ENCODE measurements at regions not wholly inside any gene's neighbourhood (a gene's known extent, or its start where the extent isn't known, plus 50 kb on each side); places are given as distances from the start of the nearest gene placed in this dataset.

DNA sequence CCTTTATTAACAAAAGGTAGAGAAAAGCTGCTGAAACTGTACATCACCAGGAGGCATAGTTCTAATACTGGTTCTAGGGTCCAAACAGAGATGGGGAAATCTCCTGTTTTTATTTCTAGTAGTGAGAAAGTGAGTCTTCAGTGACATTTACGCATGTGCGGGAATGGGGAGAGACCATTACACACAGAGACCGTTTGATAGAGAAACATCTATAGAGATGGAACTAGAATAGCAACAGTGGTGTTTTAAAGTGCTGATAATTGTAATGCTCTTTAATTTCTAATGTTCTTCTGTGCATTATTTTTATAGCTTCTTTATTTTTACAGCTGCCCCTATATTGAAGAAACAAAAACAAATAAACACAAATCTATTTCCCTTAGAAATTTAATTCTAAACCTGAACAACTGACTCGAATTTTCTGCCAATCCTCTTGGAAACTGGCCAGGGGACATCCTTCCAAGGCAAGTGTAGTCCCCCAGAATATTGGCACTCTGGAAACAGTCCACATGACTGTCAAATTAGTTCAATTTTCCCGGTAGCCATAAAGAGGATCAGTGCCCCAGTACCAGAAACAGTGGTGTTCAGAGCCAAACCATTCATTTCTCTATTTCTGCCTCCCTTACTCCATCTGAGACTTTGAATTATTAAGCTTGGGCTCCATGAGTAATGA is 260.9 kb downstream of the ICOS start:
- no peaks in the 10 kb centered on the region for H3K36me3 Mint-ChIP-seq (ENCODE audit: low read depth)
- H3K27ac ChIP-seq (ENCODE audit: low read depth) = no peak overlapping the region
- no peaks in the 10 kb centered on the region for H3K36me3 ChIP-seq (ENCODE audit: insufficient read depth)
- no peaks in the 10 kb centered on the region for H3K79me2 ChIP-seq (replicated peaks; ENCODE audit: insufficient read depth)
- H3K9me3 Mint-ChIP-seq = no peaks in the 10 kb centered on the region
- ATAC-seq = no peak
- peaks cover 5% of the 10 kb centered on the region; the same call in 1 of the 2 replicates for H3K9me2 ChIP-seq (ENCODE audit: insufficient read depth)
- no peaks in the 10 kb centered on the region for H3K27me3 ChIP-seq (ENCODE audit: insufficient read depth)
- H3F3A ChIP-seq (replicated peaks; ENCODE audit: low read depth) = no peaks in the 10 kb centered on the region
- H3K27me3 Mint-ChIP-seq (ENCODE audit: insufficient read depth, low read depth, poor library complexity) = peaks cover 8% of the 10 kb centered on the region
- no peak for DNase-seq (ENCODE audit: low spot score)
- H3K4me3 Mint-ChIP-seq = no peak overlapping the region
- H4K20me1 ChIP-seq (replicated peaks; ENCODE audit: insufficient read depth) = no peaks in the 10 kb centered on the region
- H3K4me1 ChIP-seq (ENCODE audit: insufficient read depth) = no peaks in the 10 kb centered on the region
- no peak overlapping the region for H2AFZ ChIP-seq
- H3K27ac Mint-ChIP-seq = no peak overlapping the region
- TF ChIP-seq EZH2 (IDR thresholded peaks at IDR 0.05; ENCODE audit: low read depth, unreplicated experiment) (no peak), ZNF114 (CRISPR knock-in tag; IDR thresholded peaks at IDR 0.05) (no peak), JUNB (IDR thresholded peaks at IDR 0.05; ENCODE audit: unreplicated experiment) (no peak)
- TF ChIP-seq, protein P1, sequence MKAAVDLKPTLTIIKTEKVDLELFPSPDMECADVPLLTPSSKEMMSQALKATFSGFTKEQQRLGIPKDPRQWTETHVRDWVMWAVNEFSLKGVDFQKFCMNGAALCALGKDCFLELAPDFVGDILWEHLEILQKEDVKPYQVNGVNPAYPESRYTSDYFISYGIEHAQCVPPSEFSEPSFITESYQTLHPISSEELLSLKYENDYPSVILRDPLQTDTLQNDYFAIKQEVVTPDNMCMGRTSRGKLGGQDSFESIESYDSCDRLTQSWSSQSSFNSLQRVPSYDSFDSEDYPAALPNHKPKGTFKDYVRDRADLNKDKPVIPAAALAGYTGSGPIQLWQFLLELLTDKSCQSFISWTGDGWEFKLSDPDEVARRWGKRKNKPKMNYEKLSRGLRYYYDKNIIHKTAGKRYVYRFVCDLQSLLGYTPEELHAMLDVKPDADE (IDR thresholded peaks at IDR 0.05) = no peak
- H3K4me2 ChIP-seq = no peak overlapping the region
- no peaks in the 10 kb centered on the region for H3K4me1 Mint-ChIP-seq
- H3K4me3 ChIP-seq = no peak overlapping the region

DNA sequence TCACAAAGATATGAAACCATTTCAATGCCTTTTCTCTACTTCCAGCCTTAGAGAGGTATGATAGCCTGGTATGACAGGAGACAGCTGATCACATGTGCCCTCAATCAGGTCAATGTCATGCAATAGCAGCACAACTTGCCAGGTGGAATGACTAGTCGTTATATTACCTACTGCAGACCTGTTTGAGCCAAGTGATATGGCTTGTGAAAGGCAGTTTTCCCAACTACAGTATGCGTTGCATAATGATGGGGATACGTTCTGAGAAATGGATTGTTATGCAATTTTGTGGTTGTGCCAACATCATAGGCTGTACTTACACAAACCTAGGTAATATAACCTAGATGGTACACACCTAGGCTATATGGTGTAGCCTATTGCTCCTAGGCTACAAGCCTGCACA is 262.8 kb downstream of the ICOS start:
- Mint-ChIP-seq H3K27me3 (ENCODE audit: insufficient read depth, low read depth, poor library complexity) (peaks cover 6% of the 10 kb centered on the region), H3K9me3 (no peaks in the 10 kb centered on the region), H3K27ac (no peak overlapping the region), H3K36me3 (ENCODE audit: low read depth) (no peaks in the 10 kb centered on the region), H3K4me3 (no peak overlapping the region), H3K4me1 (peaks cover 5% of the 10 kb centered on the region)
- Histone ChIP-seq H3K27ac (ENCODE audit: low read depth) (no peak overlapping the region), H4K20me1 (replicated peaks; ENCODE audit: insufficient read depth) (no peaks in the 10 kb centered on the region), H3F3A (replicated peaks; ENCODE audit: low read depth) (no peaks in the 10 kb centered on the region), H3K79me2 (replicated peaks; ENCODE audit: insufficient read depth) (no peaks in the 10 kb centered on the region), H3K9me2 (ENCODE audit: insufficient read depth) (no peaks in the 10 kb centered on the region; the same call in 1 of the 2 replicates), H3K4me3 (no peak overlapping the region), H3K4me1 (ENCODE audit: insufficient read depth) (0 out of 2 replicates have a peak, but pooled peaks cover 2% of the 10 kb centered on the region), H3K27me3 (ENCODE audit: insufficient read depth) (peaks cover 3% of the 10 kb centered on the region; the same call in 1 of the 2 replicates), H3K36me3 (ENCODE audit: insufficient read depth) (no peaks in the 10 kb centered on the region), H3K4me2 (no peak overlapping the region), H2AFZ (no peak overlapping the region)
- TF ChIP-seq ZNF331 (CRISPR knock-in tag; IDR thresholded peaks at IDR 0.05; ENCODE audit: low read depth) (no peak), ZNF114 (CRISPR knock-in tag; IDR thresholded peaks at IDR 0.05) (no peak), JUNB (IDR thresholded peaks at IDR 0.05; ENCODE audit: unreplicated experiment) (no peak), STAT1 (IDR thresholded peaks at IDR 0.05; ENCODE audit: unreplicated experiment) (no peak), POLR2AphosphoS5 (IDR thresholded peaks at IDR 0.05; ENCODE audit: low read depth) (no peak), EZH2 (IDR thresholded peaks at IDR 0.05; ENCODE audit: low read depth, unreplicated experiment) (no peak), NANOG (IDR thresholded peaks at IDR 0.05; ENCODE audit: borderline replicate concordance) (no peak)
- TF ChIP-seq, protein P2, sequence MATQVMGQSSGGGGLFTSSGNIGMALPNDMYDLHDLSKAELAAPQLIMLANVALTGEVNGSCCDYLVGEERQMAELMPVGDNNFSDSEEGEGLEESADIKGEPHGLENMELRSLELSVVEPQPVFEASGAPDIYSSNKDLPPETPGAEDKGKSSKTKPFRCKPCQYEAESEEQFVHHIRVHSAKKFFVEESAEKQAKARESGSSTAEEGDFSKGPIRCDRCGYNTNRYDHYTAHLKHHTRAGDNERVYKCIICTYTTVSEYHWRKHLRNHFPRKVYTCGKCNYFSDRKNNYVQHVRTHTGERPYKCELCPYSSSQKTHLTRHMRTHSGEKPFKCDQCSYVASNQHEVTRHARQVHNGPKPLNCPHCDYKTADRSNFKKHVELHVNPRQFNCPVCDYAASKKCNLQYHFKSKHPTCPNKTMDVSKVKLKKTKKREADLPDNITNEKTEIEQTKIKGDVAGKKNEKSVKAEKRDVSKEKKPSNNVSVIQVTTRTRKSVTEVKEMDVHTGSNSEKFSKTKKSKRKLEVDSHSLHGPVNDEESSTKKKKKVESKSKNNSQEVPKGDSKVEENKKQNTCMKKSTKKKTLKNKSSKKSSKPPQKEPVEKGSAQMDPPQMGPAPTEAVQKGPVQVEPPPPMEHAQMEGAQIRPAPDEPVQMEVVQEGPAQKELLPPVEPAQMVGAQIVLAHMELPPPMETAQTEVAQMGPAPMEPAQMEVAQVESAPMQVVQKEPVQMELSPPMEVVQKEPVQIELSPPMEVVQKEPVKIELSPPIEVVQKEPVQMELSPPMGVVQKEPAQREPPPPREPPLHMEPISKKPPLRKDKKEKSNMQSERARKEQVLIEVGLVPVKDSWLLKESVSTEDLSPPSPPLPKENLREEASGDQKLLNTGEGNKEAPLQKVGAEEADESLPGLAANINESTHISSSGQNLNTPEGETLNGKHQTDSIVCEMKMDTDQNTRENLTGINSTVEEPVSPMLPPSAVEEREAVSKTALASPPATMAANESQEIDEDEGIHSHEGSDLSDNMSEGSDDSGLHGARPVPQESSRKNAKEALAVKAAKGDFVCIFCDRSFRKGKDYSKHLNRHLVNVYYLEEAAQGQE (IDR thresholded peaks at IDR 0.05; ENCODE audit: unreplicated experiment) = no peak
- TF ChIP-seq, protein P1 (IDR thresholded peaks at IDR 0.05) = no peak
- TF ChIP-seq, protein P3, sequence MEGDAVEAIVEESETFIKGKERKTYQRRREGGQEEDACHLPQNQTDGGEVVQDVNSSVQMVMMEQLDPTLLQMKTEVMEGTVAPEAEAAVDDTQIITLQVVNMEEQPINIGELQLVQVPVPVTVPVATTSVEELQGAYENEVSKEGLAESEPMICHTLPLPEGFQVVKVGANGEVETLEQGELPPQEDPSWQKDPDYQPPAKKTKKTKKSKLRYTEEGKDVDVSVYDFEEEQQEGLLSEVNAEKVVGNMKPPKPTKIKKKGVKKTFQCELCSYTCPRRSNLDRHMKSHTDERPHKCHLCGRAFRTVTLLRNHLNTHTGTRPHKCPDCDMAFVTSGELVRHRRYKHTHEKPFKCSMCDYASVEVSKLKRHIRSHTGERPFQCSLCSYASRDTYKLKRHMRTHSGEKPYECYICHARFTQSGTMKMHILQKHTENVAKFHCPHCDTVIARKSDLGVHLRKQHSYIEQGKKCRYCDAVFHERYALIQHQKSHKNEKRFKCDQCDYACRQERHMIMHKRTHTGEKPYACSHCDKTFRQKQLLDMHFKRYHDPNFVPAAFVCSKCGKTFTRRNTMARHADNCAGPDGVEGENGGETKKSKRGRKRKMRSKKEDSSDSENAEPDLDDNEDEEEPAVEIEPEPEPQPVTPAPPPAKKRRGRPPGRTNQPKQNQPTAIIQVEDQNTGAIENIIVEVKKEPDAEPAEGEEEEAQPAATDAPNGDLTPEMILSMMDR (conservative IDR thresholded peaks at IDR 0.05; ENCODE audit: low read depth in 2 of 2) = no peak
- no peak for ATAC-seq
- no peak for DNase-seq (ENCODE audit: low spot score)

All from GM23338 (cell line).